Choroid plexus epithelial cell (primary cell): ENCODE measurements at regions not wholly inside any gene's neighbourhood (a gene's known extent, or its start where the extent isn't known, plus 50 kb on each side); places are given as distances from the start of the nearest gene placed in this dataset.

Experiments
- DNase-seq: peaks from one replicate; pipeline ENCODE4 v3.0.0-alpha.2; 2010; ENCODE audit warnings: low read depth
- H3K4me3 ChIP-seq: 2 replicates; pipeline ENCODE4 v1.5.1; 2011; ENCODE audit warnings: low read depth, mild to moderate bottlenecking, control low read depth, low read length, moderate library complexity
- TF ChIP-seq, protein P1 (sequence below): conservative IDR thresholded peaks from 2 replicates; pipeline ENCODE4 v1.5.1; 2011; ENCODE audit warnings: low read depth, mild to moderate bottlenecking, control low read depth, inconsistent platforms, low read length, moderate library complexity

GRCh38 chr7:36075561-36075960 is 77.5 kb upstream of the EEPD1 start:
- peak; percentile 26 for DNase-seq
- TF ChIP-seq, protein P1, sequence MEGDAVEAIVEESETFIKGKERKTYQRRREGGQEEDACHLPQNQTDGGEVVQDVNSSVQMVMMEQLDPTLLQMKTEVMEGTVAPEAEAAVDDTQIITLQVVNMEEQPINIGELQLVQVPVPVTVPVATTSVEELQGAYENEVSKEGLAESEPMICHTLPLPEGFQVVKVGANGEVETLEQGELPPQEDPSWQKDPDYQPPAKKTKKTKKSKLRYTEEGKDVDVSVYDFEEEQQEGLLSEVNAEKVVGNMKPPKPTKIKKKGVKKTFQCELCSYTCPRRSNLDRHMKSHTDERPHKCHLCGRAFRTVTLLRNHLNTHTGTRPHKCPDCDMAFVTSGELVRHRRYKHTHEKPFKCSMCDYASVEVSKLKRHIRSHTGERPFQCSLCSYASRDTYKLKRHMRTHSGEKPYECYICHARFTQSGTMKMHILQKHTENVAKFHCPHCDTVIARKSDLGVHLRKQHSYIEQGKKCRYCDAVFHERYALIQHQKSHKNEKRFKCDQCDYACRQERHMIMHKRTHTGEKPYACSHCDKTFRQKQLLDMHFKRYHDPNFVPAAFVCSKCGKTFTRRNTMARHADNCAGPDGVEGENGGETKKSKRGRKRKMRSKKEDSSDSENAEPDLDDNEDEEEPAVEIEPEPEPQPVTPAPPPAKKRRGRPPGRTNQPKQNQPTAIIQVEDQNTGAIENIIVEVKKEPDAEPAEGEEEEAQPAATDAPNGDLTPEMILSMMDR = no peak
- H3K4me3 ChIP-seq = no peak overlapping the region

GRCh38 chr7:36076074-36076473 is 77.0 kb upstream of the EEPD1 start:
- H3K4me3 ChIP-seq = no peak overlapping the region
- DNase-seq = no peak
- TF ChIP-seq, protein P1 = no peak

DNA sequence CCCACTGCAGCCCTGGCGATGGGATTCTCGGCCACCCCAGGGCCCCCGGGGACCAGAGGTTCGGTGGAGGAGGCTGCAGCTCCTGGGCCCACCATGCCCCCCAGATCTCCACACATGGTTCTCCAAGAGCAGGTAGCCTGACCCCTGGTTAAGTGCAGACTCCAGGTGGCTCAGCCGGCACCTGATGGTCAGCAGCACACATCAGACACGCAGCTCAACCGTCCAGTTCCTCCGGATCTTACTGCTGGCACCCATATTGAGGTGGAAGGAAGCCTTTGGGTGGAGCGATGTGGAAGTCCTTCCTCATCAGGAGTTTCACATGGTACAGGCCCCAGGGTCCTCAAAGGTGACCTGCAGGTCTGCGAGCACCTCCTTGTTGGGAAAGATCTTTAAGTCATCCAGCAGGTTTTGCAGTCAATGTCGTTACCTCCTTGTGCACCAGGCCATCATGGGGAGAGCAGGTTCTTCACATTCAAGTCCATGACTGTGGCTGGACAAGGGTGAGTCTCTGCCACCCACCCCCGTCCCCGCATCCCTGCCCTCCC is 74.2 kb upstream of the EEPD1 start:
- no peak for DNase-seq
- H3K4me3 ChIP-seq = no peak overlapping the region
- TF ChIP-seq, protein P1 = no peak

DNA sequence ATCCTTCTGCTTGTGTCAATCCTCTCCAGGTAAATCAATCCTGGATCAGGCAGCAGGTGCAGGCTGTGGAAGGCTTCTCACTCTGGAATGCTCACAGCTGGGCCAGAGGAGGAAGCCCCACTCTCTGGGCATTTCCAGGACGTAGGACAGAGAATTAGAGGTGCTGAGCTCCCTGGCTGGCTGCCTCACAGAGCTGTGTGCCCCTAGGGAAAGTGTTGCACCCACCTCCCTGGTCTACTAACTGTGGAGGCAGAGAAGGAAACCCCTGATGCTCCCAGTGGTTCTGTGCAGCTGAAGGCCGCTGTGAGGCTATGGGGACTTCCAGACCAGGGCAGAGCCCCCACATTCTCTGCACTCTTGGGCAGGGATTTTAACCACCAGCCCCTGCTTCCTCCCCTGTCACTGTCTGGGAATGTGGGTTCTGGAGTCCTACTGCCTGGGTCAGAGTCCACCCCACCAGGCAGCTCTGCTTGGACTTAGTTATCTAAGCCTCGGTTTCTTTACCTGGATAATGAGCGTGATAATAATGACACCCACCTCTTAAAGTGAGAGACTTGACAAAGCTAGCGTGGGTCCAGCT is 73.5 kb upstream of the EEPD1 start:
- DNase-seq = peak; percentile 5
- H3K4me3 ChIP-seq = no peak overlapping the region
- TF ChIP-seq, protein P1 = no peak

GRCh38 chr7:36080843-36081242 is 72.2 kb upstream of the EEPD1 start:
- TF ChIP-seq, protein P1 = no peak
- no peak for DNase-seq
- no peak overlapping the region for H3K4me3 ChIP-seq

GRCh38 chr7:36082216-36082615 is 70.8 kb upstream of the EEPD1 start:
- no peak overlapping the region for H3K4me3 ChIP-seq
- no peak for DNase-seq
- TF ChIP-seq, protein P1 = no peak

DNA sequence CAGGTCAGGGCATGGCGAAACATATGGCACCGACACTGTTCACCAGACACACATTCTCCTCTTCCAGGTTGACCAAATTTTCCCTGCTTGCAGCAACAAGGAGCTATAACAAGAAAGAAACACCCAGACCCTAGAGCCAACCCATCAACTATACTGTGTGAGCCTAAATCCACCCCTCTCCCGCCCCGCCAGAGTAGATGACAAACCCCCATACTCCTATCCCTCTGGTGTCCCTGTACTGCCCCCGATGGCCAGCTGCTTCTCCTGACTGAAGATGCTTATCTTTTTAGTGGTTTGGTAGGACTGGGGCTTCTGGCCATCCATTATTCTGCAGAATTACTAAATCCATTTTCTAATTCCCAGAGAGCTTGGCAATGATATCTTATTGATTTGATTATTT is 70.1 kb upstream of the EEPD1 start:
- peak; percentile 20 for DNase-seq
- TF ChIP-seq, protein P1 = peak; percentile 40
- no peak overlapping the region for H3K4me3 ChIP-seq
